Activated T-cell treated with anti-CD3 and anti-CD28 coated beads, Interleukin-2, amount 50 U/mL, for 4 hours (primary cell): ENCODE measurements at regions not wholly inside any gene's neighbourhood (a gene's known extent, or its start where the extent isn't known, plus 50 kb on each side); places are given as distances from the start of the nearest gene placed in this dataset.
A peak's percentile ranks its signal among the peaks of the same experiment; 100 is the strongest.

Experiments used
- ATAC-seq, 2 donors: fragments of 200-7000 bp; cut with Tn5 transposase; one replicate each; pipeline ENCODE4 v1.10.0; 2021
- DNase-seq: peaks from one replicate; pipeline ENCODE4 v3.0.0-alpha.2; 2020
- H3K27me3 Mint-ChIP-seq: one replicate; pipeline ENCODE4 v1.8.0; 2021; ENCODE audit warnings: low read depth, mixed read lengths
- H3K36me3 Mint-ChIP-seq: one replicate; pipeline ENCODE4 v1.8.0; 2022; ENCODE audit warnings: mixed read lengths; ENCODE audit not compliant: insufficient read depth
- H3K4me1 Mint-ChIP-seq: one replicate; pipeline ENCODE4 v1.8.0; 2021; ENCODE audit warnings: low read depth, mixed read lengths
- H3K4me3 Mint-ChIP-seq: one replicate; pipeline ENCODE4 v1.8.0; 2021; ENCODE audit warnings: mild to moderate bottlenecking, moderate library complexity, mixed read lengths
- H3K9me3 Mint-ChIP-seq: one replicate; pipeline ENCODE4 v1.8.0; 2021; ENCODE audit warnings: mixed read lengths

GRCh38 chr1:222325506-222325905 lies 222.4 kb downstream of the HHIPL2 start:
- H3K36me3 Mint-ChIP-seq = no peaks in the 10 kb centered on the region
- DNase-seq = no peak
- peaks cover 2% of the 10 kb centered on the region for H3K27me3 Mint-ChIP-seq
- no peak for ATAC-seq
- H3K4me1 Mint-ChIP-seq = peaks cover 4% of the 10 kb centered on the region
- H3K4me3 Mint-ChIP-seq = no peak overlapping the region
- peaks cover 4% of the 10 kb centered on the region for H3K9me3 Mint-ChIP-seq

- H3K4me3 Mint-ChIP-seq = no peak overlapping the region
- no peak for DNase-seq
- no peaks in the 10 kb centered on the region for H3K9me3 Mint-ChIP-seq
- H3K4me1 Mint-ChIP-seq = no peaks in the 10 kb centered on the region
- H3K36me3 Mint-ChIP-seq = no peaks in the 10 kb centered on the region
- H3K27me3 Mint-ChIP-seq = no peaks in the 10 kb centered on the region
- no peak for ATAC-seq
Measured at GRCh38 chr1:222314839-222315238, 233.1 kb downstream of the HHIPL2 start.

- DNase-seq (no peak), ATAC-seq (peak in 1 of 2 donors; percentile 56)
- no peak overlapping the region for H3K4me3 Mint-ChIP-seq
- H3K36me3 Mint-ChIP-seq = no peaks in the 10 kb centered on the region
- no peaks in the 10 kb centered on the region for H3K9me3 Mint-ChIP-seq
- H3K4me1 Mint-ChIP-seq = peaks cover 4% of the 10 kb centered on the region
- no peaks in the 10 kb centered on the region for H3K27me3 Mint-ChIP-seq
Measured at GRCh38 chr1:222310836-222311235, 237.1 kb downstream of the HHIPL2 start.

- ATAC-seq (no peak), DNase-seq (no peak)
- no peaks in the 10 kb centered on the region for H3K27me3 Mint-ChIP-seq
Measured at GRCh38 chr1:222307621-222308020, 240.3 kb downstream of the HHIPL2 start.

GRCh38 chr1:222306512-222306911 lies 241.4 kb downstream of the HHIPL2 start:
- peaks cover 4% of the 10 kb centered on the region for H3K4me1 Mint-ChIP-seq
- ATAC-seq (no peak), DNase-seq (no peak)
- H3K4me3 Mint-ChIP-seq = no peak overlapping the region
- H3K27me3 Mint-ChIP-seq = no peaks in the 10 kb centered on the region
- no peaks in the 10 kb centered on the region for H3K36me3 Mint-ChIP-seq
- H3K9me3 Mint-ChIP-seq = no peaks in the 10 kb centered on the region

More at GRCh38 chr1:222307621-222308020, 240.3 kb downstream of the HHIPL2 start:
- H3K9me3 Mint-ChIP-seq = no peaks in the 10 kb centered on the region
- peaks cover 4% of the 10 kb centered on the region for H3K4me1 Mint-ChIP-seq
- no peak overlapping the region for H3K4me3 Mint-ChIP-seq
- no peaks in the 10 kb centered on the region for H3K36me3 Mint-ChIP-seq

GRCh38 chr1:222306011-222306410 lies 241.9 kb downstream of the HHIPL2 start:
- H3K4me3 Mint-ChIP-seq = no peak overlapping the region
- no peak for ATAC-seq
- peaks cover 1% of the 10 kb centered on the region for H3K27me3 Mint-ChIP-seq
- no peak for DNase-seq
- H3K9me3 Mint-ChIP-seq = no peaks in the 10 kb centered on the region
- H3K36me3 Mint-ChIP-seq = no peaks in the 10 kb centered on the region
- peaks cover 4% of the 10 kb centered on the region for H3K4me1 Mint-ChIP-seq

GRCh38 chr1:222301652-222302051 lies 246.3 kb downstream of the HHIPL2 start:
- peaks cover 3% of the 10 kb centered on the region for H3K27me3 Mint-ChIP-seq
- H3K9me3 Mint-ChIP-seq = peaks cover 19% of the 10 kb centered on the region
- ATAC-seq (no peak), DNase-seq (no peak)
- H3K36me3 Mint-ChIP-seq = no peaks in the 10 kb centered on the region
- H3K4me1 Mint-ChIP-seq = peaks cover 16% of the 10 kb centered on the region
- no peak overlapping the region for H3K4me3 Mint-ChIP-seq

- Mint-ChIP-seq H3K27me3 (peaks cover 3% of the 10 kb centered on the region), H3K9me3 (peaks cover 31% of the 10 kb centered on the region)
Measured at GRCh38 chr1:222299524-222299923, 248.4 kb downstream of the HHIPL2 start.

GRCh38 chr1:222290866-222291265 lies 257.0 kb downstream of the HHIPL2 start:
- H3K4me3 Mint-ChIP-seq = no peak overlapping the region
- no peaks in the 10 kb centered on the region for H3K4me1 Mint-ChIP-seq
- peaks cover 3% of the 10 kb centered on the region for H3K36me3 Mint-ChIP-seq
- H3K27me3 Mint-ChIP-seq = no peaks in the 10 kb centered on the region
- DNase-seq (no peak), ATAC-seq (no peak)
- H3K9me3 Mint-ChIP-seq = peaks cover 13% of the 10 kb centered on the region

More at GRCh38 chr1:222299524-222299923, 248.4 kb downstream of the HHIPL2 start:
- Mint-ChIP-seq H3K4me1 (peaks cover 16% of the 10 kb centered on the region), H3K4me3 (no peak overlapping the region), H3K36me3 (peaks cover 3% of the 10 kb centered on the region)
- ATAC-seq (no peak), DNase-seq (no peak)

GRCh38 chr1:222288053-222288452 lies 259.9 kb downstream of the HHIPL2 start:
- Mint-ChIP-seq H3K4me1 (no peaks in the 10 kb centered on the region), H3K4me3 (no peak overlapping the region), H3K27me3 (no peaks in the 10 kb centered on the region), H3K9me3 (no peaks in the 10 kb centered on the region), H3K36me3 (no peaks in the 10 kb centered on the region)
- ATAC-seq (no peak), DNase-seq (no peak)

- H3K27me3 Mint-ChIP-seq = no peaks in the 10 kb centered on the region
- ATAC-seq (no peak), DNase-seq (no peak)
- H3K36me3 Mint-ChIP-seq = no peaks in the 10 kb centered on the region
- no peaks in the 10 kb centered on the region for H3K9me3 Mint-ChIP-seq
- H3K4me3 Mint-ChIP-seq = no peak overlapping the region
- no peaks in the 10 kb centered on the region for H3K4me1 Mint-ChIP-seq
Measured at GRCh38 chr1:222286011-222286410, 261.9 kb downstream of the HHIPL2 start.

GRCh38 chr1:222285526-222285925 lies 262.4 kb downstream of the HHIPL2 start:
- no peaks in the 10 kb centered on the region for H3K9me3 Mint-ChIP-seq
- DNase-seq = no peak
- H3K36me3 Mint-ChIP-seq = no peaks in the 10 kb centered on the region
- no peak for ATAC-seq
- no peaks in the 10 kb centered on the region for H3K27me3 Mint-ChIP-seq
- H3K4me3 Mint-ChIP-seq = no peak overlapping the region
- no peaks in the 10 kb centered on the region for H3K4me1 Mint-ChIP-seq

- no peak for ATAC-seq
- Mint-ChIP-seq H3K4me3 (no peak overlapping the region), H3K9me3 (no peaks in the 10 kb centered on the region), H3K36me3 (no peaks in the 10 kb centered on the region), H3K27me3 (no peaks in the 10 kb centered on the region), H3K4me1 (no peaks in the 10 kb centered on the region)
- DNase-seq = no peak
Measured at GRCh38 chr1:222284466-222284865, 263.4 kb downstream of the HHIPL2 start.

GRCh38 chr1:222283147-222283768 lies 264.6 kb downstream of the HHIPL2 start:
- ATAC-seq = no peak

GRCh38 chr1:222279591-222279990 lies 268.3 kb downstream of the HHIPL2 start:
- no peak for ATAC-seq
- no peaks in the 10 kb centered on the region for H3K36me3 Mint-ChIP-seq

More at GRCh38 chr1:222283147-222283768, 264.6 kb downstream of the HHIPL2 start:
- no peaks in the 10 kb centered on the region for H3K9me3 Mint-ChIP-seq
- no peaks in the 10 kb centered on the region for H3K4me1 Mint-ChIP-seq
- no peak for DNase-seq
- H3K36me3 Mint-ChIP-seq = no peaks in the 10 kb centered on the region
- no peaks in the 10 kb centered on the region for H3K27me3 Mint-ChIP-seq
- no peak overlapping the region for H3K4me3 Mint-ChIP-seq

More at GRCh38 chr1:222279591-222279990, 268.3 kb downstream of the HHIPL2 start:
- H3K4me3 Mint-ChIP-seq = no peak overlapping the region
- no peaks in the 10 kb centered on the region for H3K9me3 Mint-ChIP-seq
- no peaks in the 10 kb centered on the region for H3K4me1 Mint-ChIP-seq
- DNase-seq = no peak
- H3K27me3 Mint-ChIP-seq = no peaks in the 10 kb centered on the region
